ENCODE measurements at regions not wholly inside any gene's neighbourhood (a gene's known extent, or its start where the extent isn't known, plus 50 kb on each side); places are given as distances from the start of the nearest gene placed in this dataset.

- DNase-seq (ENCODE audit: low spot score in 2 of 2), result no peak
- intact Hi-C loops (cut with DNase I; ENCODE audit: low total_unique reads), result no loop called here
- H3K4me3 ChIP-seq (ENCODE audit: low read depth, poor library complexity, severe bottlenecking), result no peak overlapping the region
- 49 to 55% methylated on average over 5 of the region's 5 CpGs for WGBS, 2 donors
- TF ChIP-seq, protein P1, sequence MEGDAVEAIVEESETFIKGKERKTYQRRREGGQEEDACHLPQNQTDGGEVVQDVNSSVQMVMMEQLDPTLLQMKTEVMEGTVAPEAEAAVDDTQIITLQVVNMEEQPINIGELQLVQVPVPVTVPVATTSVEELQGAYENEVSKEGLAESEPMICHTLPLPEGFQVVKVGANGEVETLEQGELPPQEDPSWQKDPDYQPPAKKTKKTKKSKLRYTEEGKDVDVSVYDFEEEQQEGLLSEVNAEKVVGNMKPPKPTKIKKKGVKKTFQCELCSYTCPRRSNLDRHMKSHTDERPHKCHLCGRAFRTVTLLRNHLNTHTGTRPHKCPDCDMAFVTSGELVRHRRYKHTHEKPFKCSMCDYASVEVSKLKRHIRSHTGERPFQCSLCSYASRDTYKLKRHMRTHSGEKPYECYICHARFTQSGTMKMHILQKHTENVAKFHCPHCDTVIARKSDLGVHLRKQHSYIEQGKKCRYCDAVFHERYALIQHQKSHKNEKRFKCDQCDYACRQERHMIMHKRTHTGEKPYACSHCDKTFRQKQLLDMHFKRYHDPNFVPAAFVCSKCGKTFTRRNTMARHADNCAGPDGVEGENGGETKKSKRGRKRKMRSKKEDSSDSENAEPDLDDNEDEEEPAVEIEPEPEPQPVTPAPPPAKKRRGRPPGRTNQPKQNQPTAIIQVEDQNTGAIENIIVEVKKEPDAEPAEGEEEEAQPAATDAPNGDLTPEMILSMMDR (IDR thresholded peaks at IDR 0.05), result no peak
- TF ChIP-seq POLR2A (IDR thresholded peaks at IDR 0.05), result no peak
These were observed 160.1 kb upstream of the CCDC54 start for GRCh38 chr3:107217172-107217571.

- DNase-seq (ENCODE audit: low spot score in 2 of 2), result no peak
- no peak for TF ChIP-seq POLR2A (IDR thresholded peaks at IDR 0.05)
- TF ChIP-seq, protein P1 (IDR thresholded peaks at IDR 0.05), result no peak
- 83 to 92% methylated on average over 5 of the region's 5 CpGs for WGBS, 2 donors
- intact Hi-C loops (cut with DNase I; ENCODE audit: low total_unique reads), result no loop called here
- no peak overlapping the region for H3K4me3 ChIP-seq (ENCODE audit: low read depth, poor library complexity, severe bottlenecking)
These were observed 158.4 kb upstream of the CCDC54 start for GRCh38 chr3:107218864-107219269.

- intact Hi-C loops (cut with DNase I; ENCODE audit: low total_unique reads), result no loop called here
- TF ChIP-seq, protein P1 (IDR thresholded peaks at IDR 0.05), result no peak
- no peak for TF ChIP-seq POLR2A (IDR thresholded peaks at IDR 0.05)
These were observed 156.7 kb upstream of the CCDC54 start for GRCh38 chr3:107220538-107220937.

GRCh38 chr3:107221856-107222255 is 155.4 kb upstream of the CCDC54 start:
- TF ChIP-seq POLR2A (IDR thresholded peaks at IDR 0.05), result no peak
- TF ChIP-seq, protein P1 (IDR thresholded peaks at IDR 0.05), result no peak
- WGBS, 2 donors, result 93 to 96% methylated on average over 2 of the region's 2 CpGs
- intact Hi-C loops (cut with DNase I; ENCODE audit: low total_unique reads), result no loop called here
- DNase-seq (ENCODE audit: low spot score in 2 of 2), result no peak
- no peak overlapping the region for H3K4me3 ChIP-seq (ENCODE audit: low read depth, poor library complexity, severe bottlenecking)

More at GRCh38 chr3:107220538-107220937, 156.7 kb upstream of the CCDC54 start:
- no peak for DNase-seq (ENCODE audit: low spot score in 2 of 2)
- 88 to 91% methylated on average over 1 of the region's 1 CpG for WGBS, 2 donors
- no peak overlapping the region for H3K4me3 ChIP-seq (ENCODE audit: low read depth, poor library complexity, severe bottlenecking)

GRCh38 chr3:107222907-107223306 is 154.3 kb upstream of the CCDC54 start:
- no peak for DNase-seq (ENCODE audit: low spot score in 2 of 2)
- 57 to 70% methylated on average over 4 of the region's 4 CpGs for WGBS, 2 donors
- no peak for TF ChIP-seq POLR2A (IDR thresholded peaks at IDR 0.05)
- TF ChIP-seq, protein P1 (IDR thresholded peaks at IDR 0.05), result no peak
- H3K4me3 ChIP-seq (ENCODE audit: low read depth, poor library complexity, severe bottlenecking), result no peak overlapping the region
- intact Hi-C loops (cut with DNase I; ENCODE audit: low total_unique reads), result no loop called here

GRCh38 chr3:107224026-107224596 is 153.1 kb upstream of the CCDC54 start:
- WGBS, 2 donors, result 59 to 67% methylated on average over 2 of the region's 2 CpGs
- intact Hi-C loops (cut with DNase I; ENCODE audit: low total_unique reads), result no loop called here
- TF ChIP-seq POLR2A (IDR thresholded peaks at IDR 0.05), result no peak
- TF ChIP-seq, protein P1 (IDR thresholded peaks at IDR 0.05), result no peak

More at GRCh38 chr3:107224026-107224596, 153.1 kb upstream of the CCDC54 start:
- H3K4me3 ChIP-seq (ENCODE audit: low read depth, poor library complexity, severe bottlenecking), result no peak overlapping the region
- DNase-seq (ENCODE audit: low spot score in 2 of 2), result no peak
